ENCODE measurements at regions not wholly inside any gene's neighbourhood (a gene's known extent, or its start where the extent isn't known, plus 50 kb on each side); places are given as distances from the start of the nearest gene placed in this dataset.
A peak's percentile ranks its signal among the peaks of the same experiment; 100 is the strongest.

DNA sequence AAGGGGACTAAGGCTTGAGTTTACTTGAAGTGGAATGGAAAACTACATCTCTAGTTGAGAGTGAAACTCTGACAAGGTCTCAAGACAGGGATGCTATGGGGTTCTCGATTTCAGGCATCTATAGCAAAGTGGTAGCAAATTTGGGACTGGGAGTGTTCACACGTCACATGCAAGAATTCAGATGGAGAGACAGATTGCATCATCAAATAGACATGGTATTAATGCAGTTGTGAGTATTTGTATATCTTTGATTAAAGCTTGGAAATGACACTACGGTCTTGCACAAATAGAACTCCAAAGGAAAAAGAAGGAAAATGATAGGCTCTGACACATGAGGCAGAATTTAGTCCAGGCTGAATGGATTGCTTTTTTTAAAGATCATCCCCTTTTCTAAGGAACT is 1061.6 kb upstream of the FANCL start:
- H2AFZ ChIP-seq (ENCODE audit: low read depth, low read length) = no peak overlapping the region
- no peak overlapping the region for H3K9ac ChIP-seq (ENCODE audit: low read length)
- no peaks in the 10 kb centered on the region for H3K9me3 ChIP-seq (ENCODE audit: low read length)
- H3K79me2 ChIP-seq (replicated peaks; ENCODE audit: insufficient read depth, low read length) = no peaks in the 10 kb centered on the region
- H3F3A ChIP-seq (ENCODE audit: insufficient read depth, low read length, poor library complexity, severe bottlenecking) = no peaks in the 10 kb centered on the region
- TF ChIP-seq EP300 (conservative IDR thresholded peaks at IDR 0.05; ENCODE audit: poor library complexity, severe bottlenecking) (no peak), RAD21 (conservative IDR thresholded peaks at IDR 0.05) (no peak), EZH2 (IDR thresholded peaks at IDR 0.05; ENCODE audit: borderline replicate concordance, insufficient read depth, low read length, poor library complexity, severe bottlenecking) (no peak)
- no peaks in the 10 kb centered on the region for H3K9me2 ChIP-seq (ENCODE audit: insufficient read depth, low read length)
- H3K27ac ChIP-seq (ENCODE audit: low read length) = peak overlapping the region; percentile 64
- H3K27me3 ChIP-seq (ENCODE audit: insufficient read depth, low read depth, low read length) = no peaks in the 10 kb centered on the region
- peak overlapping the region; percentile 38 for H3K4me3 ChIP-seq (ENCODE audit: low read length)
- H3K4me2 ChIP-seq (ENCODE audit: low read length) = no peak overlapping the region
- H4K20me1 ChIP-seq (ENCODE audit: insufficient read depth) = no peaks in the 10 kb centered on the region
- no peaks in the 10 kb centered on the region for H3K36me3 ChIP-seq (ENCODE audit: insufficient read depth, low read length)

DNA sequence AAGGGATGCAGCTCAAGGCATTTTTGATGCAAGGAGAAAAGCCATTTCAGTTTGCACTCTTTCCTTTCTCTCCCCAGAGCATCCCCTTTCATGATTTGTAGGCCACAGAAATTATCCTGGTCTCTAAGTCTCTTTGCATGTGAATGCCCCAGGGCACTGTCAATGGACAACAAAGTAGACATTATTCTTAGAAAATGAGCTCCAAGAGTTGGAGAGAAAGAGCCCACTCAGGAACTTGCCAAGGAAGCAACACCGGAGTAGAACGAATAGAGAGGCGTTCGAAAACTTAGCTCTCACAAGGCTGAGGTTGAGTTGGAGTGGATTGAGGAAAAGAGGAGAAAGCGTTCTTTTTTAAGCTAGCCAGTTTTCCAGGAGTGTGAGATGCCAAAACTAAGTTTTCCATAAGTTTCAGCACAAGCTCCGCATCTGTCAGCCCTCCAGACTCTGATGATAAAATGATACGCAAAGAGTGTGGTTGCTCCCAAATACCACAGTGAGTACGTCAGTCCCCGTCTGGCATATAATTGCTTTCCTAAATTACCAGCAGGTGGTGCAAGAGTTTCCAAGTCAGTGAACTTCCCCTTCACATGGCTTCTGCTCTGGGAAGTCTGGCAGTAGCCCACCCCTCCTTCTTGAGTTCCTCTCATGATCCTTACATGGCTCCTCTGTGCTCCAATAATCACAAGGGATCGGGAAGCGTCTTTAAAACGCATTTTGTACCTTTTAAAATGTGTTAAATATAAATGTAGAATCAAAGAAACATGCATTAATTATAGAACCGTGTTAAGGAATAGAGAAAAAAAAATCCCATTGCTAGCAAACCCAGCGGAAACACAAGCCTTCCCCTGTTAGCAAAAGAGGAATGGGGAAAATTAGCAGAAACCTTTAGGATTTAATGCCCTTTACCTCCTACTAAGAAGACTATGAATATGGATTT is 1060.6 kb upstream of the FANCL start:
- Histone ChIP-seq H3F3A (ENCODE audit: insufficient read depth, low read length, poor library complexity, severe bottlenecking) (no peaks in the 10 kb centered on the region), H3K79me2 (replicated peaks; ENCODE audit: insufficient read depth, low read length) (no peaks in the 10 kb centered on the region), H2AFZ (ENCODE audit: low read depth, low read length) (no peak overlapping the region), H3K9me2 (ENCODE audit: insufficient read depth, low read length) (no peaks in the 10 kb centered on the region), H3K9ac (ENCODE audit: low read length) (no peak overlapping the region), H3K9me3 (ENCODE audit: low read length) (no peaks in the 10 kb centered on the region), H4K20me1 (ENCODE audit: insufficient read depth) (no peaks in the 10 kb centered on the region), H3K4me2 (ENCODE audit: low read length) (no peak overlapping the region), H3K27me3 (ENCODE audit: insufficient read depth, low read depth, low read length) (no peaks in the 10 kb centered on the region), H3K27ac (ENCODE audit: low read length) (peak overlapping the region; percentile 64), H3K36me3 (ENCODE audit: insufficient read depth, low read length) (no peaks in the 10 kb centered on the region), H3K4me3 (ENCODE audit: low read length) (no peak overlapping the region)
- no peak for TF ChIP-seq TAF1 (IDR thresholded peaks at IDR 0.05; ENCODE audit: low read depth)
- TF ChIP-seq, protein P1, sequence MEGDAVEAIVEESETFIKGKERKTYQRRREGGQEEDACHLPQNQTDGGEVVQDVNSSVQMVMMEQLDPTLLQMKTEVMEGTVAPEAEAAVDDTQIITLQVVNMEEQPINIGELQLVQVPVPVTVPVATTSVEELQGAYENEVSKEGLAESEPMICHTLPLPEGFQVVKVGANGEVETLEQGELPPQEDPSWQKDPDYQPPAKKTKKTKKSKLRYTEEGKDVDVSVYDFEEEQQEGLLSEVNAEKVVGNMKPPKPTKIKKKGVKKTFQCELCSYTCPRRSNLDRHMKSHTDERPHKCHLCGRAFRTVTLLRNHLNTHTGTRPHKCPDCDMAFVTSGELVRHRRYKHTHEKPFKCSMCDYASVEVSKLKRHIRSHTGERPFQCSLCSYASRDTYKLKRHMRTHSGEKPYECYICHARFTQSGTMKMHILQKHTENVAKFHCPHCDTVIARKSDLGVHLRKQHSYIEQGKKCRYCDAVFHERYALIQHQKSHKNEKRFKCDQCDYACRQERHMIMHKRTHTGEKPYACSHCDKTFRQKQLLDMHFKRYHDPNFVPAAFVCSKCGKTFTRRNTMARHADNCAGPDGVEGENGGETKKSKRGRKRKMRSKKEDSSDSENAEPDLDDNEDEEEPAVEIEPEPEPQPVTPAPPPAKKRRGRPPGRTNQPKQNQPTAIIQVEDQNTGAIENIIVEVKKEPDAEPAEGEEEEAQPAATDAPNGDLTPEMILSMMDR (IDR thresholded peaks at IDR 0.05; ENCODE audit: poor library complexity, severe bottlenecking) = no peak
- TF ChIP-seq, protein P2, sequence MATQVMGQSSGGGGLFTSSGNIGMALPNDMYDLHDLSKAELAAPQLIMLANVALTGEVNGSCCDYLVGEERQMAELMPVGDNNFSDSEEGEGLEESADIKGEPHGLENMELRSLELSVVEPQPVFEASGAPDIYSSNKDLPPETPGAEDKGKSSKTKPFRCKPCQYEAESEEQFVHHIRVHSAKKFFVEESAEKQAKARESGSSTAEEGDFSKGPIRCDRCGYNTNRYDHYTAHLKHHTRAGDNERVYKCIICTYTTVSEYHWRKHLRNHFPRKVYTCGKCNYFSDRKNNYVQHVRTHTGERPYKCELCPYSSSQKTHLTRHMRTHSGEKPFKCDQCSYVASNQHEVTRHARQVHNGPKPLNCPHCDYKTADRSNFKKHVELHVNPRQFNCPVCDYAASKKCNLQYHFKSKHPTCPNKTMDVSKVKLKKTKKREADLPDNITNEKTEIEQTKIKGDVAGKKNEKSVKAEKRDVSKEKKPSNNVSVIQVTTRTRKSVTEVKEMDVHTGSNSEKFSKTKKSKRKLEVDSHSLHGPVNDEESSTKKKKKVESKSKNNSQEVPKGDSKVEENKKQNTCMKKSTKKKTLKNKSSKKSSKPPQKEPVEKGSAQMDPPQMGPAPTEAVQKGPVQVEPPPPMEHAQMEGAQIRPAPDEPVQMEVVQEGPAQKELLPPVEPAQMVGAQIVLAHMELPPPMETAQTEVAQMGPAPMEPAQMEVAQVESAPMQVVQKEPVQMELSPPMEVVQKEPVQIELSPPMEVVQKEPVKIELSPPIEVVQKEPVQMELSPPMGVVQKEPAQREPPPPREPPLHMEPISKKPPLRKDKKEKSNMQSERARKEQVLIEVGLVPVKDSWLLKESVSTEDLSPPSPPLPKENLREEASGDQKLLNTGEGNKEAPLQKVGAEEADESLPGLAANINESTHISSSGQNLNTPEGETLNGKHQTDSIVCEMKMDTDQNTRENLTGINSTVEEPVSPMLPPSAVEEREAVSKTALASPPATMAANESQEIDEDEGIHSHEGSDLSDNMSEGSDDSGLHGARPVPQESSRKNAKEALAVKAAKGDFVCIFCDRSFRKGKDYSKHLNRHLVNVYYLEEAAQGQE (IDR thresholded peaks at IDR 0.05; ENCODE audit: borderline replicate concordance) = no peak
- peak; percentile 40 for TF ChIP-seq RAD21 (conservative IDR thresholded peaks at IDR 0.05)
- TF ChIP-seq MXI1 (conservative IDR thresholded peaks at IDR 0.05; ENCODE audit: poor library complexity, severe bottlenecking) = no peak
- no peak for TF ChIP-seq POLR2AphosphoS5 (IDR thresholded peaks at IDR 0.05)
- TF ChIP-seq EP300 (conservative IDR thresholded peaks at IDR 0.05; ENCODE audit: poor library complexity, severe bottlenecking) = no peak
- no peak for TF ChIP-seq EZH2 (IDR thresholded peaks at IDR 0.05; ENCODE audit: borderline replicate concordance, insufficient read depth, low read length, poor library complexity, severe bottlenecking)
- TF ChIP-seq SMC3 (conservative IDR thresholded peaks at IDR 0.05; ENCODE audit: poor library complexity) = peak; percentile 37
